Effector memory CD4-positive, alpha-beta T cell (primary cell): ENCODE measurements at regions not wholly inside any gene's neighbourhood (a gene's known extent, or its start where the extent isn't known, plus 50 kb on each side); places are given as distances from the start of the nearest gene placed in this dataset.
"Not testable (repeated sequence)": the region's sequence is repeated elsewhere in the genome, so short reads cannot be mapped to it uniquely, and the experiment has no call there.

ENCODE experiments used
- DNase-seq, 3 donors: peaks; one replicate each; pipeline ENCODE4 v3.0.0-alpha.2; 2020
- H3K27ac ChIP-seq: 2 replicates; pipeline ENCODE4 v1.7.0; 2013; ENCODE audit warnings: mild to moderate bottlenecking, low read length, moderate library complexity; ENCODE audit not compliant: insufficient read depth, poor library complexity, severe bottlenecking
- H3K27me3 ChIP-seq: replicated peaks from 2 replicates; pipeline ENCODE4 v1.7.0; 2013; ENCODE audit warnings: mild to moderate bottlenecking, low read length; ENCODE audit not compliant: insufficient read depth, control insufficient read depth, poor library complexity, severe bottlenecking
- H3K36me3 ChIP-seq: 2 replicates; pipeline ENCODE4 v1.7.0; 2013; ENCODE audit warnings: mild to moderate bottlenecking, low read length, moderate library complexity; ENCODE audit not compliant: control insufficient read depth, insufficient read depth
- H3K4me1 ChIP-seq: 2 replicates; pipeline ENCODE4 v1.7.0; 2013; ENCODE audit warnings: low read length, mild to moderate bottlenecking; ENCODE audit not compliant: control insufficient read depth, insufficient read depth, poor library complexity, severe bottlenecking
- H3K4me3 ChIP-seq: 2 replicates; pipeline ENCODE4 v1.7.0; 2013; ENCODE audit warnings: low read length, low read depth, mild to moderate bottlenecking; ENCODE audit not compliant: insufficient read depth, poor library complexity, severe bottlenecking
- H3K9me3 ChIP-seq: 2 replicates; pipeline ENCODE4 v1.7.0; 2013; ENCODE audit warnings: mild to moderate bottlenecking, low read length, moderate library complexity; ENCODE audit not compliant: control insufficient read depth

DNA sequence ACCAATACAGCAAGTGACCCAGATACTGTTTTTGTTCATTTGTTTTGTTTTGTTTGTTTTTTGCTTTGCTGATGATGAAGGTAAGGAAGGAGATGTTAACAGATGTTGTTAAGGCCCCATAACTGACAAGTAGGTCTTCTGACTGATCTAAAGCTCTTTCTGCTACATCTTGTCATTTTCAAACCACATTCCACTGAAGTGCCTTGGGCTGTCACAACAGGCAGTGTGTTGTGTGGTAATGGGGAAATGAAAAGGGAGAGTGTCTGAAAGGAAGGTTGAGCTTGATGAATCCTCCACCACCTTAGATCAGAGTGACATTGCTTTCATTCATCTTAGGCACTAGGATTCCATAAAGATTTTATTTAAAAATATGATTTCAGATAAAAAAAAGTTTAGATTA, 479.4 kb upstream of the SYNCRIP start:
- Histone ChIP-seq H3K4me3 (no peak overlapping the region), H3K4me1 (no peaks in the 10 kb centered on the region), H3K27ac (no peak overlapping the region), H3K27me3 (no peaks in the 10 kb centered on the region), H3K9me3 (no peaks in the 10 kb centered on the region), H3K36me3 (no peaks in the 10 kb centered on the region)
- no peak for DNase-seq

DNA sequence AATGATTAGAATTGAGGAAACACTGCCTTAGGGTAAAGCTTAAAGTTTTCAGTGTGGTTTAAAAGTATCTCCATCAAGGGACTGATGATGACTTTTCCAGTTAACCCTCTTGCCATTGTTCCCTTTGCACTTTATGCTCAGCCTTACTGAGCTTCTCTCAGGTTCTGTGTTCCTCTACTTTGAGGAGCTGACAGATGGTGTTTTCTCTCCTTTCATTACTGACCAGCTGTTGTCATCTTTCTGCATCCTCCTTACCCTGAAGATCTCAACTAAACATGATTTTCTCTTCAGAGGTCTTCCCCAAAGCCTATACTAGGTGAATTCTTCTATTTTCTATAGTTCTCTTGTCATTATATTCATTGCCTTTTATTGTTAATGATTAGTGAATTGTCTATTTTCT, 475.6 kb upstream of the SYNCRIP start:
- Histone ChIP-seq H3K27ac (no peak overlapping the region), H3K36me3 (no peaks in the 10 kb centered on the region), H3K4me1 (no peaks in the 10 kb centered on the region), H3K4me3 (no peak overlapping the region), H3K27me3 (no peaks in the 10 kb centered on the region), H3K9me3 (no peaks in the 10 kb centered on the region)
- no peak for DNase-seq

DNA sequence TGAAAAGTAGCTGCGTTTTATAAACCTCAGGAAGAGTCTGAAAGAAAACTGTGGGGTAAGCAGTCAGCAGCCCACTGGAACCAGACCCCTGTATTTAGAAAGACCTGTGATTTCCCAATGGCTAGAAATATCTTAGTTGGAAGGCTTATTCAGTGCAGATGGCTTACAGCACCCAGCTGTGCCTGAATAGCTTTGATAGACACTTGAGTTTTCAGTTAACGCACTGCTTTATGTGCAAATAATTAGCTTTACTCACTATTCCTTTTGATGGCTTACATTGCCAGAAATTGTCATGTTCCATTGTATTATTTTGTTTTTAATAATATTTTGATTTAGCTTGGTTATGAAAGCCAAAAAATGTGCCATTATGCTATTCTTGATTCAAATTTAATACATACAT, 465.3 kb upstream of the SYNCRIP start:
- Histone ChIP-seq H3K36me3 (no peaks in the 10 kb centered on the region), H3K4me3 (no peak overlapping the region), H3K27me3 (no peaks in the 10 kb centered on the region), H3K27ac (no peak overlapping the region), H3K9me3 (no peaks in the 10 kb centered on the region), H3K4me1 (no peaks in the 10 kb centered on the region)
- DNase-seq, result no peak

DNA sequence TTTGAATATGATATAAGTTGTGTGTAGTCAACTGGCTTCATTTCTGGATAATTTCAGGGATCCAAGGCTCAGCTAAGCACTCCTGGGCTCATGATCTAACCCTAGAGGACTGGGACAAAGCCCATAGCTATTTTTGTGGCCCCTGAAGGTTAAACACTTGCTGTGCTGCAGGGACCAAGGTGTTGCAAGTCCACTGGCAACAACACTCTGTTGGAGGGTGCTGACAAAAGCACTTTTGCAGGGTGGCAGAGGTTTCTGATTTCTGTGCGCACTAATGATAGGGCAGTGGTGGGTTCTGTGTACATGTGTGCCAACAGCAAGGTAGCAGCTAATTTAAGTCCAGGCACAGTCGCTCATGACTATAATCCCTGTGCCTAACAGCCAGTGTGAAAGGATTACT, 445.3 kb upstream of the SYNCRIP start:
- no peaks in the 10 kb centered on the region for H3K27me3 ChIP-seq
- DNase-seq, result no peak
- H3K27ac ChIP-seq, result no peak overlapping the region
- H3K4me3 ChIP-seq, result no peak overlapping the region
- H3K9me3 ChIP-seq, result no peaks in the 10 kb centered on the region
- H3K36me3 ChIP-seq, result no peaks in the 10 kb centered on the region
- H3K4me1 ChIP-seq, result no peaks in the 10 kb centered on the region

DNA sequence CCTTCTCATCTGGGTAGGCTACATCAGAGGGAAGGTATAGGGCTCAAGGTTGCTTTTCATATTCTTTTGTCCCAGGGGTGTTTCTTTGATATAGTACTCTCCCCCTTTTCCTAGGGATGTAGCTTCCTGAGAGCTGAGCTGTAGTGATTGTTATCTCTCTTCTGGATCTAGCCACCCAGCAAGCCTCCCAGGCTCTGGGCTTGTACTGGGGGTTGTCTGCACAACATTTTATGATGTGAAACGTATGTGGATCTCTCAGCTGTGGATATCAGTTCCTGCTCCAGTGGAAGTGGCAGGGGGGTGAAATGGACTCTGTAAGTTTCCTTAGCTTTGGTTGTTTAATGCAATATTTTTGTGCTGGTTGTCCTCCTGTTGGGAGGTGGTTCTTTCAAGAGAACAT, 437.3 kb upstream of the SYNCRIP start:
- Histone ChIP-seq H3K36me3 (no peaks in the 10 kb centered on the region), H3K27me3 (no peaks in the 10 kb centered on the region), H3K9me3 (no peaks in the 10 kb centered on the region), H3K27ac (no peak overlapping the region), H3K4me1 (no peaks in the 10 kb centered on the region), H3K4me3 (no peak overlapping the region)
- no peak for DNase-seq

DNA sequence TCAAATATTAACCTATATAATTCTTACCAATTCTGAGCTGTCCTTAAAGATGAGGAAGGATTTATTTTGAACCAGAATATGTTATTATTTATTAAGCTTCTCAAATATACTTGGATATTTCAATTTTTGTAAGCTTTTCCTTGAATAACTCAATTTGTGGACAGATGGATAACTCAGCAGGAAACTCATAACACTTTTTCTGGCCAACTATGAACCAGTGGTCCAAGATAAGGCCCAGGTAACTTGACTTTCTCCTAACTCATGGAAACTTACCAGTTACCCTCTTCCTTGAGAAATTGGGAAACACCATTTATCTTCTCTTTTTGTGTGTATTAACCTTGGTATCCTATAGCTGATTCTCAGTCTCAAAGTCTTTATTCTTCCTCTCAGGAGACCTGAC, 427.5 kb upstream of the SYNCRIP start:
- no peaks in the 10 kb centered on the region for H3K36me3 ChIP-seq
- H3K4me1 ChIP-seq, result no peaks in the 10 kb centered on the region
- DNase-seq, result no peak
- H3K9me3 ChIP-seq, result no peaks in the 10 kb centered on the region
- no peaks in the 10 kb centered on the region for H3K27me3 ChIP-seq
- H3K4me3 ChIP-seq, result no peak overlapping the region
- no peak overlapping the region for H3K27ac ChIP-seq

- DNase-seq, H3K27ac ChIP-seq: not testable (repeated sequence)
Observed at GRCh38 chr6:86065002-86065401, 422.3 kb upstream of the SYNCRIP start.

GRCh38 chr6:86057293-86057980, 414.8 kb upstream of the SYNCRIP start:
- not testable (repeated sequence) for H3K27me3 ChIP-seq, H3K36me3 ChIP-seq, H3K9me3 ChIP-seq, DNase-seq, H3K4me1 ChIP-seq, H3K4me3 ChIP-seq, H3K27ac ChIP-seq

More at GRCh38 chr6:86065002-86065401, 422.3 kb upstream of the SYNCRIP start:
- not testable (repeated sequence) for H3K36me3 ChIP-seq, H3K4me1 ChIP-seq, H3K9me3 ChIP-seq, H3K27me3 ChIP-seq, H3K4me3 ChIP-seq

- Histone ChIP-seq H3K27me3 (no peaks in the 10 kb centered on the region), H3K4me1 (no peaks in the 10 kb centered on the region), H3K27ac (no peak overlapping the region), H3K36me3 (no peaks in the 10 kb centered on the region), H3K9me3 (no peaks in the 10 kb centered on the region), H3K4me3 (no peak overlapping the region)
- DNase-seq, result no peak
Observed at GRCh38 chr6:86045038-86045437, 402.4 kb upstream of the SYNCRIP start.

- no peak overlapping the region for H3K4me3 ChIP-seq
- no peaks in the 10 kb centered on the region for H3K9me3 ChIP-seq
- DNase-seq, result no peak
- H3K27ac ChIP-seq, result no peak overlapping the region
- no peaks in the 10 kb centered on the region for H3K27me3 ChIP-seq
- no peaks in the 10 kb centered on the region for H3K4me1 ChIP-seq
- no peaks in the 10 kb centered on the region for H3K36me3 ChIP-seq
Observed at GRCh38 chr6:86042214-86042613, 399.5 kb upstream of the SYNCRIP start.
